Stimulated activated CD4-positive, alpha-beta T cell treated with anti-CD3 and anti-CD28 coated beads, TNF-alpha, amount 100 ng/mL, for 4 hours (primary cell): ENCODE measurements at regions not wholly inside any gene's neighbourhood (a gene's known extent, or its start where the extent isn't known, plus 50 kb on each side); places are given as distances from the start of the nearest gene placed in this dataset.

Source experiments
- DNase-seq, 3 experiments: peaks; one replicate each; pipeline ENCODE4 v3.0.0-alpha.2; 2020; ENCODE audit warnings: low read depth in 3 of 3

GRCh38 chr13:33953203-33953602 lies 135.3 kb downstream of the RFC3 start:
- DNase-seq = no peak

DNA sequence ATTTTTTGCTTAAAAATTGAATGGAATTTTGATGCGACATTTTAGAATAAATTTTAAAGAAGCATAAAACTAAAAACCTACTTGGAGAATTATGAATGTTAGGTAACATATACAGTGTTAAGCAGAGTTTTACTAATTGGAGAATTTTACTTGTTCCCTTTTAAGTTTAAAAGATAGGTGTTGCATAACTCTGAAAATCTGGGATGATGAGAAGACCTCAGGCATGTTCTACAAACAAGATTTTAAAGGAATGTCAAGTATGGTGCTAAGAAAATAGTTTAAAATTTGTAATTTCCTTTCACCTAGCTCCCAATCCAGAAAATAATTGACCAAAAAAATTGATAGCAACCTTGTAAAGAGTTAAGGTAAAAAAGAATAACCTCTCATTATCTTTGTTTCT lies 135.8 kb downstream of the RFC3 start:
- DNase-seq = no peak

GRCh38 chr13:33956346-33956745 lies 138.4 kb downstream of the RFC3 start:
- DNase-seq = no peak

DNA sequence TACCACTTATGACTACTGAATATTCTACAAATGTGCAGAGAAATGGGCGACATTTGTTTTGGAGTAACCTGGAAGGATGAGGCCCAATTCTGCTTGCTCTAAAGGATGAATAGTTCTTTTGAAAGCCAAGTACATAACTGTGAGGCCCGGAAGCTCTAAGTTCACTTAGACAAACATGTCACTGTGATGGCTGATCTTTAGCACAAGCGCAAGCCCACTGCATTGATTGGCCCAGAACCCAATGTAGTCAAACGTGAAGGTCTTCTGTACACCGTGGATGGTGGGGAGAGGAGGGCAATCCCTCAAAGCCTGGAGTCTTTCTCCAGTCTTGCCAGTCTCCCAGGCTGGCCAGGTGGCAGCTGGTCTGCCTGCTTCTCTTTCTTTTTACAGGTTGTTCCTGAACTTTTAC lies 139.6 kb downstream of the RFC3 start:
- DNase-seq = no peak

- no peak for DNase-seq
Measured at GRCh38 chr13:33958964-33959363, 141.0 kb downstream of the RFC3 start.

DNA sequence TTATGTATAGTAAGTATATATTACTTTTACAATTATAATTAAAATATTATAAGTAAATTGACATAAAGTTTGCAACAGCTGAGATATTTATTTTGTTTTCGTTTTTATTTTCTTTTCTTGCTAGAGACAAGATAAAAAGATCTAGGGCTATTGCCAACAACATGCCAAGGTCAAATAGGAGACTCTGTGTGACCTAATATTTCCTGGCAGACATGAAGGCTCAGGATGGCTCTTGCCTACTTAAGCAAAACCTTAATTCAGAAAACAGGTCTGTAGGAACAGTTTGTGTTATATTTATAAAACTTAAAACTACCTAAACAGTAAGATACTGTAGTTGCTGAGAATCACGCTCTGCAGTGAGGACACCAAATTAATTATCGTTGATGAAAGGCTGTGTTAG lies 145.2 kb downstream of the RFC3 start:
- DNase-seq = no peak

GRCh38 chr13:33963895-33964294 lies 145.9 kb downstream of the RFC3 start:
- no peak for DNase-seq

DNA sequence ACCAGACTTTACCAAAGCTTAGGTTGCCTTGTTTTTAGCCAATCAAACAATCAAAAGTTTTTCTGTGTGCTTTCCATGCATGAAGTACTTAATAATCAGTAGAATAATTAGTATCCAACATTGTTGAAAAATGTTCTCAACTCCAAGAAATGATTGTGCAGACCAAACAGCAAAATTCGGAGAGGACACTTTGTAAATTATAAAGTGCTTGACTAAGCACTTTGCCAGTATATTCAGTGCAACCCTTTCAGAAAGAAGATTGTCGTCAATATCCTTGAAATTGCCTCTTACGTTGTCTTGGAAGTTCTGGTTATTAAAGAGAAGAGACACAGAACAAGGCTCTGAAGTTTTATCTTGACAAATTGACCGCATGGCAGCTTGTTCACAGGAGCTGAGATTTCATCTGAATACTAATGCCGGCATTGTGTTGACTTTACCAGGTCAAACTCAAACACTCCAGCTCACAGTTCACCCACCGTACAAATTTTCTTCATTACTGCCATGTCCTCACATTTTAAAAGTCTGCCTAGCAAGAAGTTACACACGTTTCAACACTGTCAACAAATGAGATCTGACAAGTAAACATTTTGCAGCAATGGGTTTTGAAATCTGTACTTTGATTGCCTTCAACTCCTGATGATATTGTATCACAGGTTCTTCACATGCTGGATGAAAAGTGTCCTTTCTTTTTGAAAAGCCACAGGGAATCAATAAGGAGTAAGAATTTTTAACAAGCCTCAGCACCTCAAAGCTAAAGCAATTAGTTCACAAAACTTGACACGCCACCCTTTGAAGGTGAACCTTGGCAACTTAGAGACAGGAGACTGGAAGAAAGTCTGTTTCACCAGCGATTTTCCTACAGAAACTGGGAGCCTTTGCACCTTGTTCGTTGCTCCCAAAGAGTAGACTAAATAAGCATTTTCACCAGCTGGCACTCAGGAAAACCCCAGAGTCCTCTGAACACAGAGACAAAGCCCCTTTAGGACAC lies 150.9 kb downstream of the RFC3 start:
- DNase-seq = no peak

DNA sequence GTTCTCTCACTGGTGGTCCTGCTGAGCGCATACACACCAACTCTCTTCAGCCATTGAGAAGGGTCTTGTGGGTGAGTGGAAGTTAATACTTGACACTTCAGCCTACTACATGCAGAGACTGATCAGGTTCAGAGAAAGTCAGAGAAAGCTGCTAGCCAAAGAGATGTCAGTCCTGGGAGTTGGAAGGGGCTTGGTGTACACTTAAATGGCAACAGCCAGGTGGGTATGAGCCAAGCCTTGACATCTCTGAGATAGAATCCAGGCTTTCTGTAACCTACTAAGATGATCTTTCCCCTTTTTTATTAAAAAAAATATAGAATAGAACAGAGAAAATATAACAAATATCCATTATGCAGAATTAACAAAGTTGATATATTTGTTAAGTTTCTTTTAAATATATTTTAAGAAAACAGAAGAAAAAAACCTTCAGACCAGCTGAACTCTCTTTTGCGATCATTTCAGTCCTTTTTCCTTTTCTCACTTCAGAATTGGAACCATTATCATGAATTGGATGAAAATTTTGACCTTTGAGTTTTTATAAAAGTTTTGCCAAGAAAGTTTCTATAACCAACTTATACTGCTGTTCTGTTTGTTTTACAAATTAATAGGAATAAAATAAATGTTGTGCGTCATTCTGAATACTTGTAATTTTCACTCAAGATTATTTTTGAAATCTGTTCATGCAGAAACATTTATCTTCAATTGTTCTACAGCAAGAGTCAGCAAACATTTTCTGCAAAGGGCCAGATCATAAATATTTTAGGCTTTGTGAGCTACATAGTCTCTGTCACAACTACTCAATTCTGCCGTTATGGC lies 153.0 kb downstream of the RFC3 start:
- DNase-seq = no peak

DNA sequence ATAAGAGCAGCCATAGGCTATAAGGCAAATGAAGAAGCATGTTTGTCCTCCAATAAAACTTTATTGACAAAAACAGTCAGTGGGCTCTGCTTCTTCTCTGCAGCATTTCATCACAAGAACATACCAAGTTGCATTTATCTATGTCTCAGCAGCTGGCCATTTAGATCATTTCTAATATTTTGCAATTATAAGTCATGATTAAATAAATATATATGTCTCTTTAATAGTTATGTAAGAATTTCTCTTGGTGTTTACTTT lies 153.5 kb downstream of the RFC3 start:
- no peak for DNase-seq

DNA sequence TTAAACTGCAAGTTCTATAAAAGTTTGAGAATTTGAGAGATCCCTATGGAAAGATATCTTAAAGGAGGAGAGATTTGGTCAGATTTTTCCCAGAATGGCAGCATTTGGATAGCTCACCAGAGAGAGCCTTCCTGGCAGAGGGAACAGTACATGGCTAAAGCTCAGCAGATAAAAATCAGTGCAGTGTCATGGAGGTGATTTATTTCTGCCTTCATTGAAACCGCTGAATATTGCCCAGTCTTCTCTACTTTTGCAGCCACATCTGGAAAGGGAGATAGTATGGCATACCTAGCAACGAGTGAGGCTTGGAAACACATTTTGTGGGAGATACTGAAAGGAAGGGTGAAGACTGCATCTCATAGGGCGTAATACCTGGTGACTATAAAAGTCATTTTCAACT lies 155.2 kb downstream of the RFC3 start:
- no peak for DNase-seq

- no peak for DNase-seq
Measured at GRCh38 chr13:33976965-33977364, 159.0 kb downstream of the RFC3 start.

DNA sequence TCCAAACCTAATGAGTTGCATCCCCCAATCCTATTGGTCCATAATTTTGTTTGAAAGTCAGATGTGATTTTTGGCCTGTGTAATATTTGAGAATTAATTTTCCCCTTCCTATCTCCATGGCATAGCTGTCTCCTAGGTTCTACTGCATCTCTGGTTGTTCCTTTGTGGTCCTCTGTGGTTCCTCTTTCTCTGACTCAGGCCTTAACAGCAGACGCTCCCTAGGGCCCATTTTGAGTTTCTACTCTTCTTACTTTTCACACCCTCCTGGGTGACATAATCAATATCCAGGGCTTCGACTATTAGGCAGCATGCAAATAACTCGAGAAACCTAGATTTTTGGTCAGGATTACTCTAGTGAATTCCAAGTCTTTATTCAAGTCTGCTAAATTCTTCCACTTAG lies 160.7 kb downstream of the RFC3 start:
- no peak for DNase-seq

GRCh38 chr13:33992881-33993336 lies 175.0 kb downstream of the RFC3 start:
- no peak for DNase-seq

DNA sequence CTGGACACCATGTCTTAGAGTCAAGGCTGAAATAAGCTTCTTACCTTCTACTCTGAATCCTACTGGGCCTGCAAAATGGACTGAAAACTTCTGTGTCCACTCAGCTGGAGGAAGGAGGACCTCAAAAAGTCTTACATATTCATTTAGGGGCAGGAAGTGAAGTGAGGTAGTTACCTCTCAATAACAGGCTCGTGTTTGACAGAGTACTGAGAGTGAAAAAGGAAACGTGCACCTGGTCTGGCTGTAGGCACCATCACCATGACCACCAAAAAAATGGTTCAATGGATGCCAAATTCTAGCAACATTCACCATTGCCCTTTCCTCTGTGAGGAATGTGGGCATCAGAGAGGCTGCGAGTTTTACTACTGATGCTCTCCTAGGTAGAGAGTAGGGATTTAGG lies 176.2 kb downstream of the RFC3 start:
- DNase-seq = no peak

- DNase-seq = no peak
Measured at GRCh38 chr13:33994826-33995502, 177.0 kb downstream of the RFC3 start.

DNA sequence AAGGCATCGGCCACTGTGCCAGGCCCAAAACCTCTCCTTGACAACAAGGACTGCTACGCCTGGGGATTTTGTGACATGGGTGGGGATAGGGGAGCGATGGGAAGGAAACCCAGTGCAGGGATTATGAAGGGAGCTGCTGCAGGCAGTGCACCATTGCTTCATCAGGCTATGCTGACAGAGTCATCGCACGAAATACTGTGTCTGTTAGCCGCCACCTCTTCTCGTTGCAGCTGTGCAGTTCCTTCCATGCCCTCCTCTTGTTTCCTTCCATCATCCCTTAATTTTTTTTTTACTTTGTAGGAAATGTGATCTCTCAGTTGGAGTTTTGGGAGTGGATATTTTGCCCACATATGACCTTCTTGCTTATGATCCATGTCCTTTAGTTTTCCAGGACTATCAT lies 178.7 kb downstream of the RFC3 start:
- no peak for DNase-seq

DNA sequence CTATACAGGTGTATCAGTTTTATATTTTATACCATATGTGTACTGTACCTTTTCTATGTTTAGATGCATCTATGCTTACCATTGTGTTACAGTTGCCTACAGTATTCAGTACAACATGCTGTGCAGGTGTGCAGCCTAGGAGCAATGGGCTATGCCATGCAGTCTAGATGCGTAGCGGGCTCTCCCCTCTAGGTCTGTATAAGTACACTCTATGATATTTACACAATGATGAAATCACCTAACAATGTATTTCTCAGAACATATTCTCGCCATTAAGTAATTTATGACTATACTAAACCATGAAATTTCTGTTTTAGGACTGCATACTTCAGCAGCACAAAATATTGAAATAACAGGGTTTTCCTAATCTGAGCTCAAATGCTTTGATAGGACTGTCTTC lies 179.6 kb downstream of the RFC3 start:
- no peak for DNase-seq

- DNase-seq = no peak
Measured at GRCh38 chr13:33999811-34000605, 182.1 kb downstream of the RFC3 start.

GRCh38 chr13:34000955-34001354 lies 183.0 kb downstream of the RFC3 start:
- no peak for DNase-seq

DNA sequence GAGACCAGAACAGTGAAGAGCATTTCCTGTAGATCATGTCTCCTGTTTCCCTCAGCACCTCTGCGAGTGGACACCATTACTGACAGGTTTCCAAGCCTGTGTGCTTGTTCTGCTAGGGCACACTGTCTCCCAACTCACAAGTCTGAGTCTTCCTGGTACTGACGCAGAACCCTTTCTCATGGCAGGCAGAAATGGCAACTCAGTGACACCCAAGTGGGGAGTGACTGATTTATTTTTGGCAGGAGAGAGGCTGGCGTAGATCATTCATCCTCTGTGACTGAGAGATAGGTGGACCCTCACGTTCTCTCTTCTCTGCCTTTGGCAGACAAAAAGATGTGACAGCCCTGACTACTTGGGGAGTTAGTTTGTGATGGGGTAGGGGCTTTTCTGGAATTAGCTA lies 183.4 kb downstream of the RFC3 start:
- DNase-seq = no peak

DNA sequence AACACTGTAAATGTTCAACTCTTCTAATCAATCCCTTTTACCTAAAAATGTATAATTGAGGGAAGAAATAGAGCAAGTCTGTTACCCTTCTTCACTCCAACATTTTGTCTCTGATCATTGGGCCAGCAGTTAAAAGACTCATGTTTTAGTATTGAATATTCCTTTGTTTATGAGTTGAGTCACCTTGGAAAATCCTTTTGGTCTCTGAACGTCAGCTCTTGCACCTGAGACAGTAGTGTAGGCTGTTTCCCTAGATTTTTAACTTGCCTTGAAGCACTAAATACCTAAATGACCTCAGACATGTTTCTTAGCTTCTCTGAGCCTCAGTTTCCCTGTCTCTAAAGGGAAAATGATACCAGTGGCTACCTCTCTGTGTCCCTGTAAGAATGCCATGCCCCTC lies 184.2 kb downstream of the RFC3 start:
- DNase-seq = no peak
